Neuron (in vitro differentiated cells): ENCODE measurements at regions not wholly inside any gene's neighbourhood (a gene's known extent, or its start where the extent isn't known, plus 50 kb on each side); places are given as distances from the start of the nearest gene placed in this dataset.

ENCODE experiments used
- H2AFZ ChIP-seq: one replicate; pipeline ENCODE4 v1.6.1; 2013; ENCODE audit warnings: low read depth, mild to moderate bottlenecking, inconsistent platforms, low read length, moderate library complexity
- H3K27me3 ChIP-seq: one replicate; pipeline ENCODE4 v1.6.1; 2013; ENCODE audit warnings: low read length; ENCODE audit not compliant: insufficient read depth
- H3K36me3 ChIP-seq: one replicate; pipeline ENCODE4 v1.6.1; 2013; ENCODE audit warnings: low read length; ENCODE audit not compliant: insufficient read depth
- H3K4me1 ChIP-seq: one replicate; pipeline ENCODE4 v1.6.1; 2013; ENCODE audit warnings: low read length; ENCODE audit not compliant: insufficient read depth
- H3K4me3 ChIP-seq: 2 replicates; pipeline ENCODE4 v1.5.1; 2013; ENCODE audit warnings: mild to moderate bottlenecking, low read length, moderate library complexity
- H3K9me3 ChIP-seq: one replicate; pipeline ENCODE4 v1.6.1; 2013; ENCODE audit warnings: low read length

DNA sequence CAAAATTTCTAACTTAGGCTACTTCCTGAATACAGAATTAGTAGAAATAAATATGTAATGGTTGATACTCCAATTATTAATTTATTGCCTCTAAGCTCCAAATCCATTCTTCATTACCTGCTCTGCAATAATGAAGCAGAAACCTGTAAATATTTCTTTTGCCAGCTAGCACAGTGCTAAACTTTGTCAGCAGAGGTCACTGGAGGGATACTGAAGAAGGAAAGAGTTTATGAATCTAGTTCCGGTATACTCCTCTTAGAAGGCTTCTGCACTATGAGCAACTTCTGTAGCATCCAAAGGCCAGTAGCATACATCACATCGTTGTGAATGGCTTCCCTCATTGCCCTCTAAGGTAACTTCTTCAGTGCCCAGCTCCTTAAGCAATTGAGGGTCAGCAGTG, 81.0 kb upstream of the LHX8 start:
- no peaks in the 10 kb centered on the region for H3K36me3 ChIP-seq
- no peaks in the 10 kb centered on the region for H3K9me3 ChIP-seq
- no peak overlapping the region for H2AFZ ChIP-seq
- no peak overlapping the region for H3K4me3 ChIP-seq
- H3K27me3 ChIP-seq = no peaks in the 10 kb centered on the region
- no peaks in the 10 kb centered on the region for H3K4me1 ChIP-seq

DNA sequence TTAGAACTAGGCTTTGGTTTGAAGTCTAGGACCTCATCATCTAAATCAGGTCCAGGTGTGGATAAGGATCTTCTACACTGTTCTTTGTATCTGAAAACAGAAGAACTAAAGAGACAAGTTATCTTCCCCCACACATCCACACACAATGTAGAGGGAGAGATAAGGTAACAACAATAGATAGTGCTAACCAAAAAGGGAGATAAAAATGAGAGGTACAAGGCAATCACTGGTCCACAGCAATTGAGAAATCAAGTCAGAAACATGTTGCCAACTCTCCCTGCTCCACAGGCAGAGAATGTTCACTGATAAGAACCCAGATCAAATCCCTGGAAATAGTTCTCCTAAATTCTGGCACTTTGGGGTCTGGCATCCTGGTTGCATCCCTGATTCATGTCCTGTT, 75.8 kb upstream of the LHX8 start:
- H3K4me1 ChIP-seq = no peaks in the 10 kb centered on the region
- no peaks in the 10 kb centered on the region for H3K27me3 ChIP-seq
- no peaks in the 10 kb centered on the region for H3K9me3 ChIP-seq
- no peak overlapping the region for H2AFZ ChIP-seq
- no peaks in the 10 kb centered on the region for H3K36me3 ChIP-seq
- no peak overlapping the region for H3K4me3 ChIP-seq

DNA sequence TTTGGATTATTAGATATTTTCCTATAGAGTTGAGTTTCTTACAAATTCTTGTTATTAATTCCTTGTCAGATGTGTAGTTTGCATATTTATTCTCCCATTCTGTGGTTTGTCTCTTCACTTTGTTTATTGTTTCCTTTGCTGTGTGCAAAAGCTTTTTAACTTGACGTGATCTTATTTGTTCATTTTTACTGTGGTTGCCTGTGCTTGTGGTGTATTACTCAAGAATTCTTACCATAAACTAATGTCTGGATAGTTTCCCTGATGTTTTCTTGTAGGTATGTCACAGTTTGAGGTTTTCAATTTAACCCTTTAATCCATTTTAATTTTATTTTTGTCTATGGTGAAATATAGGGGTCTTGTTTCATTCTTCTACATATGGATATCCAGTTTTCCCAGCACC, 72.1 kb upstream of the LHX8 start:
- Histone ChIP-seq H3K4me3 (no peak overlapping the region), H2AFZ (no peak overlapping the region), H3K36me3 (no peaks in the 10 kb centered on the region), H3K4me1 (no peaks in the 10 kb centered on the region), H3K27me3 (no peaks in the 10 kb centered on the region), H3K9me3 (no peaks in the 10 kb centered on the region)

DNA sequence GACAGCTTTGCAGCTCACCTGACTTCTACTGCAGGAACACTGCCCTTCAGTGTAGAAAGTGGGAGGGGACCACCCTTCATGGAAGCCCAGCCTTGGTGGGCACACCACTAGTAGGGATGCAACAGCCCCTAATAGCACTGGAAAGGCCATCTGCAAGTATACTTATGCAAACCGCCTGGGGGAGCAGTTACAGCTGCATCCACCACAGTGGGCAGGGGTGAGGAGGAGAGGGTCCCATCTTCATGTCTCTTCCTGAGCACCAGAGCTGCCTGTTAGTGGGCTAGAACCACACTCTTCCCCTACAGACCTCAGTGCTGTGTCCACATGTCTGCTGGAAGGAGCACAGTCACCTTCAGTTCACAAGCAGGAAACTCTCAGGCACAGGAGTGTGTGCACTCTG, 66.2 kb upstream of the LHX8 start:
- Histone ChIP-seq H2AFZ (no peak overlapping the region), H3K4me3 (no peak overlapping the region), H3K27me3 (no peaks in the 10 kb centered on the region), H3K36me3 (no peaks in the 10 kb centered on the region), H3K4me1 (no peaks in the 10 kb centered on the region), H3K9me3 (no peaks in the 10 kb centered on the region)

DNA sequence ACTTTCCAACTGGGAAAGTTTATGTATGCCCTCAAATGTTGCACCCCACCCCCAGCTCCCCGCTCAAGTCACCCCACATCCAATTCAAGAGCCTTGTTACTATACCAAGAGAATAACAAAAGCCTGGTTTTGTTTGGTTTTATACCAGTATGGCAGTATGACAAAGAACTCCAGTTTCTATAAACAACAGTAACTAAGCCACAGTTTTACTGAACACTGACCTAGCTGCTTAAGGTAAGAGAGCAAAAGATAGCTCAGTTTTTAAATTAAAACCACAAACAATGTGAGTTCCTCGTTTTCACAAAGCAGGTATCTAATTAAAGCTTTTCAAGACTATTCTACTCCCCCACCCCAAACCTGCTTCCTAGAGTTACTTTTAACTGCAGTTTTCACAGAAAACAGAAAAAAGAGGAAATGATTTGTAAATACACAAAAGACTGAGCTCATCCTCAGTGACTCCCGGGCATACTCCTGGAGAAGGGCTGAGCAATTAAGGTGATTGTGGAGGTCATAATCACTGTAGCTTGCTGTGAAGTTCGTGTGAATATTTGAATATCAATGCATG, 59.3 kb upstream of the LHX8 start:
- H3K36me3 ChIP-seq = no peaks in the 10 kb centered on the region
- H3K4me1 ChIP-seq = peaks cover 13% of the 10 kb centered on the region
- H3K9me3 ChIP-seq = no peaks in the 10 kb centered on the region
- H3K4me3 ChIP-seq = no peak overlapping the region
- H3K27me3 ChIP-seq = no peaks in the 10 kb centered on the region
- peak overlapping the region; percentile 61 for H2AFZ ChIP-seq

DNA sequence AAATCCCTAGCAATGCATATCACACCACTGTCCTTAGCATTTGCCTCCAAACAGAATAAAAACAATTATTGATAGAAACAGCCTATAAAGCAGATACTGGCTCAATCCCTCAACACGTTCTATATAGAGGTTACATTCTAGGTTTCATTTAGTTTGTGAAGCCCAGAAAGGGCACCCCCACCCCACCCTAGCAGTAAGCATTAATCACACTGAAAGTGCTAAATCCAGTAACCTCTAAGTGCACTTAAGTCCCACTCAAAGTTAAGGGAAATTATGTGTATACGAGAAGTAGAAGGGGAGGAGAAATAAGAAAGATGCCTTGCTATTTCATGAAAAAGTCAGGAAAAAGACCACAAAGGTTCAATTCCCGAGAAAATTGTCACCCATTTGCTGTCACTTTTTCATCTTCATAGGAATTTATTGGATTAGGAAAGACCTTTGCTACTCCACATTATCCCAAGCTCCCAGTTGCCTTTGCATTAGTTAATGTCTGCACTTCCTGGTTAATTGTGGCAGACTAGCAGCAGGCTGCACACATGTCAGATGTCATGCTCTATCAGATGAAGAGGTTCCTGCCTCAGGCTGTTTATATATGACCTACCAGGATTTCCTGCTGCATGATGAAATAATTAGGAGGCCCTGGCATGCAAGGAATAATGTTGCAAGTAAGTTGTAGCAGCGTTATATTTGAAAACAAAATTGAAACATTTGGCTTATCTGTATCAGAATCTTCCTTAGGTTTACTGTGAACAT, 54.5 kb upstream of the LHX8 start:
- H3K4me3 ChIP-seq = no peak overlapping the region
- H3K9me3 ChIP-seq = no peaks in the 10 kb centered on the region
- peaks cover 9% of the 10 kb centered on the region for H3K4me1 ChIP-seq
- no peaks in the 10 kb centered on the region for H3K36me3 ChIP-seq
- H2AFZ ChIP-seq = no peak overlapping the region
- no peaks in the 10 kb centered on the region for H3K27me3 ChIP-seq

DNA sequence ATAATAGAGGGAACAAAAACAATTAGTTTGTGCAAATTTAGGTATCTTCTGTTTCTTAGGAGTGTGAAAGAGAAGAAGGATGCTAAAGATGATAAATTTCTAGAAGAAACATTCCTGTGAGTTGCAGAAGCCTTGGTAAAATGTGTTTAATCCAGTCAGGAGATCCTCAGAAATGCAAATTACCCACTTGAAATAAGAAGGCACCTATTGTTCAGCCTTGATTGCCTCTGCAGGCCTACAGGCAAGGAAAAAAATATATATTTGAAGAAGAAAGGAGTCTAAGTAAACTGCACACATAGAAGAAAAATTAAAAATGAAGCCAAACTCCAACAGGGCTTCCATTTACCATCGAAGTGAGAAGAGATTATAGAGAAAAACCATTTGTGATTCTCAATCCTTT, 51.0 kb upstream of the LHX8 start:
- H3K36me3 ChIP-seq = no peaks in the 10 kb centered on the region
- H3K9me3 ChIP-seq = no peaks in the 10 kb centered on the region
- no peak overlapping the region for H2AFZ ChIP-seq
- H3K4me1 ChIP-seq = no peaks in the 10 kb centered on the region
- no peak overlapping the region for H3K4me3 ChIP-seq
- no peaks in the 10 kb centered on the region for H3K27me3 ChIP-seq

DNA sequence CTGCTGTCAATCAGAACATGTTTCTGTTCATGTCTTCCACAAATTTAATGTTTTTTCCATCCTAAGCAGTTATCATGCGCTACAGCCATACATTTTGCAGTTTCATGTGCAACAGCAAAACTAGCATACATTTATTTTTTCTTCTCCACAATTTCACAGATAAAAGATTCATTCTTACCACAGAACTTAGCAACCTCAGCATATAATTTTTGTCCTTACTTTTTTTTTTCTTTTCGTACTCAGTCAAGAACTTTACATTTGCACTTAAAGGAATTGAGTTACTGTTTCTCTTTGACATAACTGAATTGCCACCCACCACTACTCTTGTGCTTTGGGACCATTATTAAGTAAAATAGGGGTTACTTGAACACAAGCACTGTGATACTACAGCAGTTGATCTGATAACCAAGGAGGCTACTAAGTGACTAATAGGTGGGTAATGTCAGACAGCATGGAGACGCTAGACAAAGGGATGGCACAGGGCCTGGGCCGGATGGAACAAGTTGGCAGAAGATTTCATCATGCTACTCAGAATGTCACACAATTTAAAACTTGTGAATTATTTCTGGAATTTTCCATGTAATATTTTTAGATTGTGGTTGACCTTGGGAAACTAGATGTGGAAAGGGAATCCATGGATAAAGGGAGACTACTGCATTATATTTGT, 50.2 kb upstream of the LHX8 start:
- no peaks in the 10 kb centered on the region for H3K36me3 ChIP-seq

More for the DNA sequence above, 50.2 kb upstream of the LHX8 start:
- Histone ChIP-seq H3K27me3 (no peaks in the 10 kb centered on the region), H3K9me3 (no peaks in the 10 kb centered on the region), H3K4me1 (no peaks in the 10 kb centered on the region), H3K4me3 (no peak overlapping the region), H2AFZ (no peak overlapping the region)
